SKM-1 treated with dmso at 0.1 percent for 144 hours (cell line): ENCODE measurements at regions not wholly inside any gene's neighbourhood (a gene's known extent, or its start where the extent isn't known, plus 50 kb on each side); places are given as distances from the start of the nearest gene placed in this dataset.

Experiments used
- DNase-seq: peaks from one replicate; lab custom pipeline; 2025; ENCODE audit not compliant: unreplicated experiment; lab: John Stamatoyannopoulos, UW

GRCh38 chr20:61104232-61104631 lies 147.8 kb upstream of the CDH4 start:
- no peak for DNase-seq

GRCh38 chr20:61105395-61105794 lies 146.7 kb upstream of the CDH4 start:
- DNase-seq = no peak

- DNase-seq = no peak
Measured at GRCh38 chr20:61106438-61106837, 145.6 kb upstream of the CDH4 start.

- no peak for DNase-seq
Measured at GRCh38 chr20:61109221-61109805, 142.7 kb upstream of the CDH4 start.

- no peak for DNase-seq
Measured at GRCh38 chr20:61112515-61112914, 139.5 kb upstream of the CDH4 start.

- no peak for DNase-seq
Measured at GRCh38 chr20:61113731-61114130, 138.3 kb upstream of the CDH4 start.

- no peak for DNase-seq
Measured at GRCh38 chr20:61114493-61115175, 137.4 kb upstream of the CDH4 start.

- DNase-seq = no peak
Measured at GRCh38 chr20:61115364-61116065, 136.5 kb upstream of the CDH4 start.

- DNase-seq = no peak
Measured at GRCh38 chr20:61117725-61118124, 134.3 kb upstream of the CDH4 start.

GRCh38 chr20:61118429-61119224 lies 133.4 kb upstream of the CDH4 start:
- no peak for DNase-seq

GRCh38 chr20:61119273-61119672 lies 132.8 kb upstream of the CDH4 start:
- DNase-seq = no peak

GRCh38 chr20:61119794-61120410 lies 132.2 kb upstream of the CDH4 start:
- no peak for DNase-seq

- peak; percentile 56 for DNase-seq
Measured at GRCh38 chr20:61120595-61121515, 131.2 kb upstream of the CDH4 start.

- no peak for DNase-seq
Measured at GRCh38 chr20:61121661-61122060, 130.4 kb upstream of the CDH4 start.

GRCh38 chr20:61123286-61123685 lies 128.8 kb upstream of the CDH4 start:
- DNase-seq = no peak

- no peak for DNase-seq
Measured at GRCh38 chr20:61123751-61124368, 128.2 kb upstream of the CDH4 start.

- DNase-seq = no peak
Measured at GRCh38 chr20:61125076-61125475, 127.0 kb upstream of the CDH4 start.

GRCh38 chr20:61125546-61126180 lies 126.4 kb upstream of the CDH4 start:
- no peak for DNase-seq
